ENCODE measurements at regions not wholly inside any gene's neighbourhood (a gene's known extent, or its start where the extent isn't known, plus 50 kb on each side); places are given as distances from the start of the nearest gene placed in this dataset.

- TF ChIP-seq CTCF (IDR thresholded peaks at IDR 0.05) (no peak), POLR2A (IDR thresholded peaks at IDR 0.05) (no peak)
- intact Hi-C loops (cut with DNase I; ENCODE audit: low total_unique reads), result no loop called here
- no peak overlapping the region for H3K4me3 ChIP-seq (ENCODE audit: low read depth, poor library complexity, severe bottlenecking)
- DNase-seq (ENCODE audit: low spot score in 2 of 2), result no peak
Observed at GRCh38 chr10:83083831-83084230, 1055.5 kb upstream of the GHITM start.

GRCh38 chr10:83089335-83089734 is 1050.0 kb upstream of the GHITM start:
- WGBS, 2 donors, result 76 to 91% methylated on average over 3 of the region's 3 CpGs
- no peak for DNase-seq (ENCODE audit: low spot score in 2 of 2)
- no peak overlapping the region for H3K4me3 ChIP-seq (ENCODE audit: low read depth, poor library complexity, severe bottlenecking)
- TF ChIP-seq POLR2A (IDR thresholded peaks at IDR 0.05), result no peak
- TF ChIP-seq CTCF (IDR thresholded peaks at IDR 0.05), result no peak
- intact Hi-C loops (cut with DNase I; ENCODE audit: low total_unique reads), result no loop called here

GRCh38 chr10:83104616-83105015 is 1034.7 kb upstream of the GHITM start:
- H3K4me3 ChIP-seq (ENCODE audit: low read depth, poor library complexity, severe bottlenecking), result no peak overlapping the region
- intact Hi-C loops (cut with DNase I; ENCODE audit: low total_unique reads), result no loop called here
- TF ChIP-seq CTCF (IDR thresholded peaks at IDR 0.05) (no peak), POLR2A (IDR thresholded peaks at IDR 0.05) (no peak)
- WGBS, 2 donors, result 41 to 47% methylated on average over 3 of the region's 3 CpGs
- DNase-seq (ENCODE audit: low spot score in 2 of 2), result no peak

GRCh38 chr10:83108565-83109333 is 1030.6 kb upstream of the GHITM start:
- no peak overlapping the region for H3K4me3 ChIP-seq (ENCODE audit: low read depth, poor library complexity, severe bottlenecking)
- TF ChIP-seq CTCF (IDR thresholded peaks at IDR 0.05), result no peak
- no peak for TF ChIP-seq POLR2A (IDR thresholded peaks at IDR 0.05)
- 77 to 83% methylated on average over 7 of the region's 7 CpGs for WGBS, 2 donors
- DNase-seq (ENCODE audit: low spot score in 2 of 2), result no peak
- intact Hi-C loops (cut with DNase I; ENCODE audit: low total_unique reads), result no loop called here

- intact Hi-C loops (cut with DNase I; ENCODE audit: low total_unique reads), result loop anchor here (10.0 kb wide), 1 partner anchor 1595 kb away; no protein-coding TSS in a partner anchor
- DNase-seq (ENCODE audit: low spot score in 2 of 2), result no peak
- no peak overlapping the region for H3K4me3 ChIP-seq (ENCODE audit: low read depth, poor library complexity, severe bottlenecking)
- no peak for TF ChIP-seq POLR2A (IDR thresholded peaks at IDR 0.05)
- no peak for TF ChIP-seq CTCF (IDR thresholded peaks at IDR 0.05)
- 61 to 68% methylated on average over 1 of the region's 1 CpG for WGBS, 2 donors
Observed at GRCh38 chr10:83119346-83119745, 1020.0 kb upstream of the GHITM start.

- no peak for DNase-seq (ENCODE audit: low spot score in 2 of 2)
- TF ChIP-seq CTCF (IDR thresholded peaks at IDR 0.05) (no peak), POLR2A (IDR thresholded peaks at IDR 0.05) (no peak)
- intact Hi-C loops (cut with DNase I; ENCODE audit: low total_unique reads), result no loop called here
- no peak overlapping the region for H3K4me3 ChIP-seq (ENCODE audit: low read depth, poor library complexity, severe bottlenecking)
- 27 to 41% methylated on average over 2 of the region's 2 CpGs for WGBS, 2 donors
Observed at GRCh38 chr10:83122336-83122735, 1017.0 kb upstream of the GHITM start.
